RWPE1 (cell line): ENCODE measurements at regions not wholly inside any gene's neighbourhood (a gene's known extent, or its start where the extent isn't known, plus 50 kb on each side); places are given as distances from the start of the nearest gene placed in this dataset.

Experiments used
- CTCF ChIA-PET: fragments of 350-600 bp; sonication (Branson Sonifier 250); formaldehyde crosslinking; extraction: SDS; loops from one replicate; lab custom pipeline; 2021; lab: Yijun Ruan, JAX
- POLR2A ChIA-PET: fragments of 400-600 bp; formaldehyde crosslinking; extraction: SDS; loops from one replicate; lab custom pipeline; 2020; ENCODE audit warnings: antibody characterized with exemption; ENCODE audit not compliant: low non-redundant PET; lab: Yijun Ruan, JAX
- DNase-seq: peaks from one replicate; pipeline ENCODE4 v3.0.0; 2012; ENCODE audit warnings: low spot score
- H3K27ac ChIP-seq: fragments of 450-650 bp; 2 replicates; pipeline ENCODE4 v1.5.1; 2017
- TF ChIP-seq, protein P1 (sequence below): fragments of 450-650 bp; conservative IDR thresholded peaks from 2 replicates; pipeline ENCODE4 v1.5.1; 2017; ENCODE audit warnings: low read depth, mild to moderate bottlenecking

DNA sequence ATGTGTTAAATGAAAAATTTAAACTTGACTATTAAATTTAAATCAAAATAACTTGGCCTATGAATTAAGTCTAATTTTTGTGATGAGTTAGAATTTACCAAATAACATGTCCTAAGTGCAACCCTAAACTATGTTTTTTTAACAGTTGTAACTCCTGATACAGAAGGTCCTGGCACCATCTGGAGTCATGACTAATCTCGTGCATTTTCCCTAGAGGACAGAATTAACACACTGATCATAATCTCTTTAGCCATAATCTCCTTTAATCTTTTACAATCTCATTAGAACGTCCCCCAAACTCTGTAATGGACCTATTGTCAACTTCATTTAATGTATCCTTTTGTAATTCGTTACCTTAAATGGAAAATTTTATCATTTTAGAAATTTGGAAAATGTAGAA, 100.6 kb downstream of the SUCNR1 start:
- ChIA-PET POLR2A (no interaction called here), CTCF (no interaction called here)
- H3K27ac ChIP-seq = no peak overlapping the region
- TF ChIP-seq, protein P1, sequence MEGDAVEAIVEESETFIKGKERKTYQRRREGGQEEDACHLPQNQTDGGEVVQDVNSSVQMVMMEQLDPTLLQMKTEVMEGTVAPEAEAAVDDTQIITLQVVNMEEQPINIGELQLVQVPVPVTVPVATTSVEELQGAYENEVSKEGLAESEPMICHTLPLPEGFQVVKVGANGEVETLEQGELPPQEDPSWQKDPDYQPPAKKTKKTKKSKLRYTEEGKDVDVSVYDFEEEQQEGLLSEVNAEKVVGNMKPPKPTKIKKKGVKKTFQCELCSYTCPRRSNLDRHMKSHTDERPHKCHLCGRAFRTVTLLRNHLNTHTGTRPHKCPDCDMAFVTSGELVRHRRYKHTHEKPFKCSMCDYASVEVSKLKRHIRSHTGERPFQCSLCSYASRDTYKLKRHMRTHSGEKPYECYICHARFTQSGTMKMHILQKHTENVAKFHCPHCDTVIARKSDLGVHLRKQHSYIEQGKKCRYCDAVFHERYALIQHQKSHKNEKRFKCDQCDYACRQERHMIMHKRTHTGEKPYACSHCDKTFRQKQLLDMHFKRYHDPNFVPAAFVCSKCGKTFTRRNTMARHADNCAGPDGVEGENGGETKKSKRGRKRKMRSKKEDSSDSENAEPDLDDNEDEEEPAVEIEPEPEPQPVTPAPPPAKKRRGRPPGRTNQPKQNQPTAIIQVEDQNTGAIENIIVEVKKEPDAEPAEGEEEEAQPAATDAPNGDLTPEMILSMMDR = no peak
- no peak for DNase-seq

- peak; percentile 74 for DNase-seq
- no peak overlapping the region for H3K27ac ChIP-seq
- ChIA-PET CTCF (interaction anchor here (0.5 to 0.6 kb wide), 2 partner anchors 337 to 496 kb away, joined by 3 read pairs; no protein-coding TSS in a partner anchor), POLR2A (no interaction called here)
- TF ChIP-seq, protein P1 = no peak
Observed at GRCh38 chr3:151976211-151977050, 103.0 kb downstream of the SUCNR1 start.

DNA sequence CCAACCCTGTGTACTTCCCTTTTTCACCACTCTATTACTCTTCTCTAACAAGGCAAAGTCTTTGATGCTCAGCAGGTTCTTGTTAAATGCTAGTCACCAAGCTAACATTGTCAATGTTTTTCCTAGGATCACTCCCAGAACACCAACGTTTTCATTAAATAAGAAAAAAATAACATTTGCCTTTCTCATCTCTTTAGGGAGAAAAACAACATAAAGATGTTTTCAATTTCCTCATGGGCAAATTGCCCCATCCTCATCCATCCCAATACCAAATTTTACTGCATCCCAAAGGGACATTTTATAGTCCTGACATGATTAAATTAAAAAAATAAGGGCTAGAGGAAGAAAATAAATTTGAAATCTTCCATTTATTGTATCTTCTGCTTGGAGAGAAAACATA, 106.5 kb downstream of the SUCNR1 start:
- ChIA-PET POLR2A (no interaction called here), CTCF (interaction anchor here (0.7 kb wide), 1 partner anchor 10 kb away, joined by 4 read pairs; no protein-coding TSS in a partner anchor)
- no peak overlapping the region for H3K27ac ChIP-seq
- TF ChIP-seq, protein P1 = no peak
- DNase-seq = no peak

DNA sequence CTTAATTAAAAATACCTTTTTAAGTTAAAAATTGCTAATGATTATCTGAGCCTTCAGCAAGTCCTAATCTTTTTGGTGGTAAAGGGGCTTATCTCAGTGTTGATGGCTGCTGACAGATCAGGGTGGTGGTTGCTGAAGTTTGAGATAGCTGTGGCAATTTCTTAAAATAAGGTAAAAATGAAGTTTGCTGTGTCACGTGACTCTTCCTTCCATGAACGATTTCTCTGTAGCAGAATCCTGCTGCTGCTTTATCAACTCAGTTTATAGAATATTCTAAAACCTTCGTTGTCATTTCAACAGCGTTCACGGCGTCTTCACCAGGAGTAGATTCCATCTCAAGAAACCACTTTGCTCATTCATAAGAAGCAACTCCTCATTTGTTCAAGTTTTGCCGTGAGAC, 110.1 kb downstream of the SUCNR1 start:
- POLR2A ChIA-PET = no interaction called here
- H3K27ac ChIP-seq = no peak overlapping the region
- TF ChIP-seq, protein P1 = no peak
- CTCF ChIA-PET = no interaction called here
- DNase-seq = no peak

- POLR2A ChIA-PET = no interaction called here
- CTCF ChIA-PET = interaction anchor here (0.6 kb wide), 1 partner anchor 20 kb away, joined by 5 read pairs; no protein-coding TSS in a partner anchor
- TF ChIP-seq, protein P1 = no peak
- no peak overlapping the region for H3K27ac ChIP-seq
- DNase-seq = no peak
Observed at GRCh38 chr3:151985787-151986430, 112.5 kb downstream of the SUCNR1 start.

DNA sequence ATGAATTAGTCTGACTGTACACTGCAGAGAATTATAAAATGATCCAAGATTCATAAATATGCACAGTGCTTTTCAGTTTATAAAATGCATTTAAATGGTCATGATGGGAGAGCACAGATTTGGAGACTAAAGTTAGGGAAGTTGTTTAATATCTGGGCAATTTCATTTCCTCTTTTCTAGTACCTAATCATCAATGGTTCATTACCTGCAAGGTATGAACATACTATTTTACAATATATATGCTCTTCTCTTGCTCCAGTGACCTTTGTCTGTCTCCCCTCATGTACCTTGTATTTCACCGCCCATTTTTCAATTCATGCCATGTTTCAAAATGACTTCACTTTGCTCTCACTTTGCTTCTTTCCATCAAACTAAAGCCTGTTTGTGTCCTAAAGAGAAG, 114.5 kb downstream of the SUCNR1 start:
- ChIA-PET POLR2A (no interaction called here), CTCF (no interaction called here)
- TF ChIP-seq, protein P1 = no peak
- no peak overlapping the region for H3K27ac ChIP-seq
- no peak for DNase-seq
